NCI-H510A treated with DMSO at 0.1 percent for 48 hours (cell line): ENCODE measurements at regions not wholly inside any gene's neighbourhood (a gene's known extent, or its start where the extent isn't known, plus 50 kb on each side); places are given as distances from the start of the nearest gene placed in this dataset.

ENCODE experiments used
- DNase-seq: peaks from one replicate; lab custom pipeline; 2025; lab: John Stamatoyannopoulos, UW

- DNase-seq = no peak
Measured at GRCh38 chr15:49751191-49751590, 130.3 kb downstream of the DTWD1 start.

DNA sequence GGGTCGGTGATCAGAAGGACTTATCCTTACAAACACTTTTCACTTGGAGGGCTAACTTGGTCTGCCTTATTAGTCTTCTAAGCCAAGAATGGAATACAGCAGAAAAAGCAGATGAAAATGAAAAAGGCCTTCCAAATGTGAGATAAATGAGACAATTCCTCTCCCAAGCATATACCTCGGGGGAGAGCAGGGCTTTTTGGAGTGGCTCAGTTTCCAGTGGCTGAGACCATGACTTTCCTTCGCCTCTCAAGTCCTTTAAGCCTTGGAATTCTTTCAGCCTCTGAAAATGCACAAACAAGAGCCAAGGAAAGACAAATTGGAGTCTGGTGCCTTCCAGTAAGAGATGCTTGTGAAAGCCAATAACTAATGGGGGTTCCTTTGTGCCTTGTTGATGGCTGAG, 130.9 kb downstream of the DTWD1 start:
- DNase-seq = no peak

DNA sequence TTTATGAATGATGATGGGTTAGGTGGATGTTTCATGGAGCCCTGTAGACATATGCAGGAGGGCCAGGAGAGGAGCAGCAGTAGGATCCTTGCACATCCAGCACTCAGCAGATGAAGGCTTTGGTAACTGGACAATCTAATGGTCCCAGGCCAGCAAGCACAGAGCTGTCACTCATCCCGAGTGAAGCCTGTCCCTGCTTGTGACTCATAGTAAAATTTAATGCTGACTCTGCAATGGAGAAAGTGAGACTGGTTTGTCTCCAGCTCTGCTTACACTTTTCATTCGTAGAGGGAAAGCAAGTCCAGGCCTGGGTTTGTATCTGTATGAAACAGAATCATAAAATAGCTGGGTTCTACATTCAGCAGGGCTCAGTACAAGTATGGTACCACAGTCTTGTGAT, 131.7 kb downstream of the DTWD1 start:
- DNase-seq = no peak

DNA sequence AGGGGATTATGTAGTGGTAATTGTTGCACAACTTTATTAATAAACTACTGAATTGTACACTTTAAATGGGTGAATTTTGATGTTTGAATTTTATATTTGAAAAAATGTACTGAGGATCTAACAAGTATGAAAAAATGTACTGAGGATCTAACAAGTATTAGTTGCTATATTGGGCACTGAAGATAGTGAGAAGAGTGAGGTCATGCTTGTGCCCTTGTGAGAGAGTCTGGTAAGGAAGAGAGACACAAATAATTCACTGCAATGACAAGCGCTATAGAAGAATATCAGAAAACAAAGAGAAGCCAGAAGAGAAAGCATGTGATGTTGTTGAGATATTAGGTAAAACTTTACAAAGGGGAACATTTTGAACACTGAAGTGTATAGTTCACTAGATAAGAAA, 137.6 kb downstream of the DTWD1 start:
- no peak for DNase-seq

- no peak for DNase-seq
Measured at GRCh38 chr15:49758856-49759255, 138.0 kb downstream of the DTWD1 start.

DNA sequence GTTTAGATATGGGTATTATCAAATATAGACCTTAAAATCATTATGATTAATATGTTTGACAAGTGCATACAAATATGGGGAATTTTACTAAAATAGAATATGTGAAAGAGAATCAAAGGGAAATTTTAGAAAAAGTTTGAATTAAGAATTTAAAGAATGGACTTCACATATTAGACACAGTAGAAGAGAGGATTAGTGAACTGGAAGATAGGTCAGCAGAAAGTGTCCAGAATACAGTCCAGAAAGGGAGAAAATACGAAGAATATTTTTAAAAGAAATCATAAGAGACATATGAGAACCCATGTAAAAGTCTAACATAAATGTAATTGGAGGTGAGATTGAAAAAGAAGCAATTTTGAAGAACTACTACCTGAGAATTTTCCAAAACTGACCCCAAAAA, 139.9 kb downstream of the DTWD1 start:
- DNase-seq = no peak

- no peak for DNase-seq
Measured at GRCh38 chr15:49769225-49769624, 148.4 kb downstream of the DTWD1 start.

GRCh38 chr15:49789436-49789835, 168.6 kb downstream of the DTWD1 start:
- DNase-seq = no peak

DNA sequence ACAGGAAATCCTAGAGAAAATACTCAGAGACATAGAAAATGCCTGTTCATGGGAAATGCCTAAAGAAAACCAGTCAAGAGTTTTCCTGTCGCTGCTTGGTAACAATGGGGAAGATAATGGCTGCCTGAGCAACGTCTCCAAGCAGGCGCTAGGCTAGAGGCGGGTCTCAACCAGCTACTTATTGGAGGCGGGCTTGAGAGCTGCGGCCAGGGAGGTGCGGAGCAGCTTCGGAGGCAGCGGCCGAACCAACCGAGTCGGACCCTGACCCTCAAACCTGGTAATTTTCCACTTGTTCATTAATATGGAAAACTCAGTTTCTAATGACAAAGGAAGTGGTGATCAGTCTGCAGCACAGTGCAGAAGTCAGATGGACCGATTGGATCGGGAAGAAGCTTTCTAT, 173.1 kb downstream of the DTWD1 start:
- no peak for DNase-seq

DNA sequence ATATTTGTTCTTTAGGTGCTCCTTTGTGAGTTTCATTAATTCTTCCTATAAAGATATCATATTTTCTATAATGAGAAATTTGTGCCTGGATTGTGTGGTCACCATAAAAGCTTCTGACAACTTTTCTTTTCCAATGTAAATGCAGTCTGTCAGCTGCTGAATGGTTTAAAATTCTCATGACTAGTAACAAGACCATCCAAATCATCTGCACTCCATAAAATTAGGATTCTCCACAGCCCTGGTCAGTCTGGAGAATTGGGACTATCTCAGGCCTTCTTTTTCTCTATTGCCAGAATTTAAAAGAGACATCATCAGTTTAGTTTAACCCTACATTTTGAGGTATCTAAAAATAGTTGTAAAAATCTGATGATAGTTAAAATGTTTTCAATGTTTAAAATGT, 180.9 kb downstream of the DTWD1 start:
- DNase-seq = no peak
